Occipital lobe (tissue), 1 donor: ENCODE measurements at regions not wholly inside any gene's neighbourhood (a gene's known extent, or its start where the extent isn't known, plus 50 kb on each side); places are given as distances from the start of the nearest gene placed in this dataset.
A peak's percentile ranks its signal among the peaks of the same experiment; 100 is the strongest.
"Not testable (repeated sequence)": the region's sequence is repeated elsewhere in the genome, so short reads cannot be mapped to it uniquely, and the experiment has no call there.

Experiments used
- DNase-seq: peaks from one replicate; lab custom pipeline; 2025; lab: John Stamatoyannopoulos, UW

GRCh38 chr16:26386096-26386495, 680.6 kb upstream of the C16orf82 start:
- no peak for DNase-seq

DNA sequence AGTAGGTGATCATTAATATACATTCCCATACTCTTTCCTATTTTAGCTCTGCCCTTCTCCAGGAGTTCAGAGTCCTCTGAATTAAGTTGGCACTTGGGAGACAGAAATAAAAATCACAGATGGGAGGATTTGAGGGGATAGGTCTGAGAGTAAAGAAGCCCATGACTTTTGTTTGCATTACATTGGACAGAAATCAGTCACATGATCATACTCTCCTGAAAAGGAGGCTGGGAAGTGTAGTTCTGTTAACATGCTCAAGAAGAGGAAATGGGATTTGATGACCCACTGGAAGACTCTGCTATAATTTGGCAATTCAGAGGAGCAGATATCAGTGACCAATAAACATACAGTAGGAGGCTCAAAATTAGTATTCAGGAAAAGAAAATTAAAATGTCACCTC, 674.9 kb upstream of the C16orf82 start:
- DNase-seq: no peak

GRCh38 chr16:26394409-26394808, 672.3 kb upstream of the C16orf82 start:
- DNase-seq: no peak

GRCh38 chr16:26395700-26396099, 671.0 kb upstream of the C16orf82 start:
- no peak for DNase-seq

DNA sequence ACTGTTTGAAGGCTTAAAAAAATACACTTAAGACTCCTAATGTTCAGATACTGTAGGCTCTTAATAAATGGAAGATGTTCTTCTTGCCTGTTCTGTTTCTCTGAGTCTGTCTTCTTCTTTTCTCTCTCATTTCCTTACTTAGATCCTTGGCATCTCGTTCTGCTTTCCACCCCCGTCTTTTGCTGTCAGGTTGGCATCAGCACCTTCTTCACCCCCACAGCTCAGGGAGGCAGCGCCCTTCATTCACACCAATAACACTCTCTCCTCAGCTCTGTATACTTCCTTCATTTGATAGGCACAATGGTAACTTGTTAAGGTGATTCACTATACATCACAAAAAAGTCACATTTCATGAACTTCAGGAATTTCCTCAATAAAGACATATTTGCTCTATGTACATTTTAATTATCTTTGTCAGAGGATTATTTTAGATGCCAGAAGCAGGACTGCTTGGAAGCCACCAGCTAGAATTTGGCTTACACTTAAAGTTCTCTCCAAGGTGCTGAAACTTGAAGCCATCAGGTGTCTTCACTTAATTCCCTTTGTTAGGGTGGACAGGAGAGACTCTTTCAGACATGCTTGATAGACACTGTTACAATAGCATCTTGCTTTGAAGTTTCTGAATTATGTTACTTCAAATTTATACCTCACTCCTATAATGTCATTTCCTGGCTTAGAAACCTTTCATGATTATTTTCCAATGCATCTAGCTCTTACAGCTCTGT, 670.1 kb upstream of the C16orf82 start:
- no peak for DNase-seq

GRCh38 chr16:26413780-26414179, 652.9 kb upstream of the C16orf82 start:
- no peak for DNase-seq

DNA sequence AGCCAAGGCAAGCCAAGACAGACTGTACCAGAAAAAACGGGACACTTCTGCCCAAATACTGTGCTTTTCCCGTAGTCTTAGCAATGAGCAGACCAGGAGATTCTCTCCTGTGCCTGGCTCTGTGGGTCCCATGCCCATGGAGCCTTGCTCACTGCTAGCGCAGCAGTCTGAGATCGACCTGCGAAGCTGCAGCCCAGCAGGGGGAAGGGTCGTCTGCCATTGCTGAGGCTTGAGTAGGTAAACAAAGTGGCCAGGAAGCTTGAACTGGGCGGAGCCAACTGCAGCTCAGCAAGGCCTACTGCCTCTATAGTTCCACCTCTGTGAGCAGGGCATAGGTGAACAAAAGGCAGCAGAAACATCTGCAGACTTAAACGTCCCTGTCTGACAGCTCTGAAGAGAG, 647.3 kb upstream of the C16orf82 start:
- DNase-seq: not testable (repeated sequence)

DNA sequence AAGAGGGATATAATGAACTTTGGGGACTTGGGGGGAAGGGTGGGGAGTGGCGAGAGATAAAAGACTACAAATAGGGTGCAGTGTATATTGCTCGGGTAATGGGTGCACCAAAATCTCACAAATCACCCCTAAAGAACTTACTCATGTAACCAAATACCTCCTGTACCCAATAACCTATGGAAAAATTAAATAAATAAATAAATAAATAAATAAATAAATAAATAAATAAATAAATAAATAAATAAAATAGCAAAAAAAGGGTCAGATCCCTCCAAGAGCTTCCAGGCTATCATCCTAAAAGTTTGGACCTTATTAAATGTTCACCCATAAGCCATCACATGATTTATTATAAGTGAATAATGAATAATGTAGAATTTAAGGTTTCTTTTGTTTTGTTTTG, 636.1 kb upstream of the C16orf82 start:
- DNase-seq: no peak

DNA sequence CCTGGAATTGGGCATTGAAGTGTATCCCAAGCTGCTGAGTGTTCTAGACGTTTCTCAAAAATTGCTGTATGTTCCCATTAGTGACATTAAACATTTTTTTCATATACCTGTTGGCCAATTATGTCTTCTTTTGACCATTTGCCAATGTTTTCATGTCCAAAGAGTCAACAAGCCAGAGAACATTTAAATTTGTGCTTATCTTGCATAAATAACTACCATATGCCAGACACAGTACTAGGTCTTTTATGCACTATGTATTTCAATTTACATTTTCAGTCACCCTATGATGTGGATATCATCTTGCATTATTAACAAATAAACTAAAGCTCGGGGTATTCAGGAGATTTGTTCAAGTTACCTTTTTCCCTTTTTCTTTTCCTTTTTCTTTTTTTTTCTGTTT, 632.9 kb upstream of the C16orf82 start:
- DNase-seq: no peak

- DNase-seq: no peak
These were observed 625.5 kb upstream of the C16orf82 start for GRCh38 chr16:26441178-26441577.

- DNase-seq: no peak
These were observed 624.4 kb upstream of the C16orf82 start for GRCh38 chr16:26442321-26442720.

DNA sequence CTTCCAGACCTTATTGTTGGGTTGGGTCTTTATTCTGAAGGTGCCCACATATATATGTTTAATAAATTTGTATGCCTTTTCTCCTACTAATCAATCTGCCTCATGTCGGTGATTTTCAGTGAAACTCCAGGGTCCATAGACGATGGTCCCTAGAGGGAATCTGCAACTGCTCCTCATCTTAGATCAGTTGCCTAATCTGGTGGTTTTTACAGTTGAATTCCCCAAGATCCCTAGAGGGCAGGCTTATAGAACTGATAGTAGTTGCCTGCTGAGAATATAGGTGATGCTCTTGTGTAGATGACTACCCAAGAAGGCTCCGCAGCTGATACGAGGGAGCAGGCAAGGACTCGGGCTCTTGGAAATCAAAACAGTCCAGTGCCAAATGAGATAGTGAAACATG, 619.2 kb upstream of the C16orf82 start:
- no peak for DNase-seq

DNA sequence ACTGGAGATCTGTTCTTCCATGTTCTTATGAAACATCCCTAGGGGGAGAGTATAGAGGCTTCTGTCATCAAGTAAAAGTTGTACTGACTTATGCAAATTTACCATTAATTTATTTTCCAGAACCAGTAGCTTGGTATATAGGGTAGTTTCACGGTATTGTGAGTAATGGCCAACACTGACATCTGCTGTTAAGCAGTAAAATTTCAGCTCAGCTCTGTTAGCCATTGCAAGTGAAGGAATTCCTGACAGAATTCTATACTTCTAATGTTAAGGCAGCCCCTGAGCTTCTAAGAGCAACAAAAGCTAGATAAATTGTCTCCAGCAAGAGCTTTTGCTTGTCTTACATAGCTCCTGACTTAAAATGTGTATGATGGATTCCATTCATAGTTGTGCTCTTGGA, 613.5 kb upstream of the C16orf82 start:
- DNase-seq: no peak

DNA sequence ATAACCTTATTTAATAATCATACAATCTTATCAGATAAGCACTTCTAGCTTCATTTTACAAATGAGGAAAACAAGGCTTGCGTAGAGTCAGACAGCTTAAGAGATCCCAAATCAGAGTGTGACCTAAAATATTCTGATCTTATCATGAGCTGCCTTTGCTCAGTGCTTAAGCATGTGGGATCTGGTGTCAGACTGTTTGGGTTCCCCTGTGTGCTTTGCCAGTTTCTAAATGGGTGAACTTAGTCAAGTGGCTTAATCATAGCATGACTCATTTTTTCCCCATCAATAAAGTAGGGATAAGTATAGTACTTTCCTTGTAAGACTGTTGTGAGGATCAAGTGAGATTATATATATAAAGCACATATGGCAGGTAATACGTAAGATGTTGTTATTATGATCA, 612.6 kb upstream of the C16orf82 start:
- no peak for DNase-seq

GRCh38 chr16:26456074-26456473, 610.7 kb upstream of the C16orf82 start:
- DNase-seq: no peak

DNA sequence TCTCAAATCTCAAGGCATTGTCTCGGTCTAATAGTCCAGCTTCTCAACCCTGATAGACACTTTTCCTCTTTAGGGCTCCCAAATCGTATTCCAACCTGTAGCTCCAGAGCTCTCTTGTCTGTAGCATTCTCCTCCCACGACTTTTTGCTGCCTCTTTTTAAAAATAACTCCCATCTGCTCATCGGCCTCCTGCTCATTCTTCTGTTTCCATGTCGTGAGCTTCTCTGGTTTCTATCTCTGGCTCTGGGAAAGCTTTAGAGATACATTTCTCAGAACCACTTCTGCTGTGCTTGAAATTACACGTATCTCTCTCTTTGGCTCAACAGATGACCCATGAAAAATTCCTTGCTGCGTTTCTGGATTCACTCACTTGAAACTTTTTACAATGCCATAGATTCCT, 609.6 kb upstream of the C16orf82 start:
- DNase-seq: peak; percentile 3

- no peak for DNase-seq
These were observed 608.8 kb upstream of the C16orf82 start for GRCh38 chr16:26457882-26458281.

GRCh38 chr16:26464576-26465266, 602.0 kb upstream of the C16orf82 start:
- no peak for DNase-seq

DNA sequence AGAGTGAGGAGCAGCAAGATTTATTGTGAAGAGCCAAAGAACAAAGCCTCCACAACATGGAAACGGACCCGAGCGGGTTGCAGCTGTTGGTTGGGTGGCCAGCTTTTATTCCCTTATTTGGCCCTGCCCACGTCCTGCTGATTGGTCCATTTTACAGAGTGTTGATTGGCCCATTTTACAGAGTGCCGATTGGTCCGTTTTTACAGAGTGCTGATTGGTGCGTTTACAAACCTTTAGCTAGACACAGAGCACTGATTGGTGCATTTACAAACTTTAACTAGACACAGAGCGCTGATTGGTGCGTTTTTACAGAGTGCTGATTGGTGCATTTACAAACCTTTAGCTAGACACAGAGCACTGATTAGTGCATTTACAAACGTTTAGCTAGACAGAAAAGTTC, 592.3 kb upstream of the C16orf82 start:
- DNase-seq: not testable (repeated sequence)

DNA sequence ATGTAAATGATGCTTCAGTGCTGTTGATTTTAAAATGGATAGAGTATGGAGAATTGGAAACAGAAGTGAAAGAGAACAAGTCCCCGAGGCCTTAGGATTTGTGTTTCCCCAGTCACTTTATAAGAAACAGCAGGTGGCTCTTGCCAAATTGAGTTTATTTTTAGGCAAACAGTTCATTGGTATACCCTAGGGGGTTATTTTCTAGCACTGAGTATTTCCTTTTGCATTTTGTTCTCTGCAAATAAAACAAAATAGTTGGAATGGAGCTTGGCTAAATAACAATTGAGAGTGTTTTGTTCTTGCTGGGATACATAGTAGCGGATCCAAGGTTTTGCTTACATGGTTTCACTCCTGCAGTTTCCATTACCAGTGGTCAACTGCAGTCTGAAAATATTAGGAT, 591.1 kb upstream of the C16orf82 start:
- no peak for DNase-seq

GRCh38 chr16:26491101-26491670, 575.5 kb upstream of the C16orf82 start:
- DNase-seq: no peak

DNA sequence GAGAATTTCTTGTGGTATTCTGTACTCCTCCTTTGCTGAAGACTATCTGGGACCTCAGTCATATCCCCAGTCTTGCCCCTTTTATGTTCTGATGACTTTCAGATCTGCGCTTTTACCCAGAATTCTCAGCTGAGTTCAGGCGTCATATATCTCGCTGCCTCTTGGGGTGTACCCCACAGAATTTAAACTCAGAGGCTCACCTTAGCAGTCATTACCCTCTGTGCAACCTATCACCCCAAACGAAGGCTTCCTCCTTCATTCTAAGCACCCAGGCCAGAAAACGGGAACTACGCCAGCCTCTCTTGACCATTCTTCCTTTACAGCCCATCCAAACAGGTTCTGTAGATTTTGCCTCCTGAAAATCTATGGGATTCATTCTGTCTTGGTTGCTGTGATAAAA, 574.8 kb upstream of the C16orf82 start:
- DNase-seq: no peak

- no peak for DNase-seq
These were observed 573.0 kb upstream of the C16orf82 start for GRCh38 chr16:26493751-26494150.
